Spleen (tissue), 11 donors: ENCODE measurements at regions not wholly inside any gene's neighbourhood (a gene's known extent, or its start where the extent isn't known, plus 50 kb on each side); places are given as distances from the start of the nearest gene placed in this dataset.

ENCODE experiments used
- DNase-seq: peaks from one replicate; pipeline ENCODE4 v3.0.0-alpha.2; 2020
- H3K27ac ChIP-seq, 8 donors: fragments of 200-600 bp; sonication (generic) in 7 of 8; 1 replicate in 4 of 8; 2 replicates in 4 of 8; pipeline versions ENCODE4 v1.5.0 to v1.8.0; 2016 to 2021; ENCODE audit warnings: inconsistent platforms in 4 of 8, mild to moderate bottlenecking in 4 of 8, moderate library complexity in 1 of 8
- H3K27me3 ChIP-seq, 7 donors: fragments of 200-600 bp; sonication (generic) in 6 of 7; replicated peaks in 1 of 7; 1 replicate in 4 of 7; 2 replicates in 3 of 7; pipeline versions ENCODE4 v1.5.0 to v1.8.0; 2016 to 2021; ENCODE audit warnings: inconsistent platforms in 3 of 7, mild to moderate bottlenecking in 1 of 7
- H3K36me3 ChIP-seq, 6 donors: fragments of 200-600 bp; sonication (generic) in 5 of 6; 1 replicate in 4 of 6; 2 replicates in 2 of 6; pipeline versions ENCODE4 v1.5.0 to v1.8.0; 2016 to 2021; ENCODE audit warnings: inconsistent platforms in 2 of 6
- H3K4me1 ChIP-seq, 6 donors: fragments of 200-600 bp; sonication (generic) in 5 of 6; 1 replicate in 3 of 6; 2 replicates in 3 of 6; pipeline versions ENCODE4 v1.5.0 to v1.8.0; 2016 to 2021; ENCODE audit warnings: inconsistent platforms in 3 of 6
- H3K4me3 ChIP-seq, 8 donors: fragments of 200-600 bp; sonication (generic) in 7 of 8; 1 replicate in 4 of 8; 2 replicates in 4 of 8; pipeline versions ENCODE4 v1.5.0 to v1.8.0; 2016 to 2021; ENCODE audit warnings: inconsistent platforms in 4 of 8, mild to moderate bottlenecking in 4 of 8, moderate library complexity in 2 of 8
- H3K9me3 ChIP-seq, 8 donors: fragments of 200-600 bp; sonication (generic) in 7 of 8; 1 replicate in 4 of 8; 2 replicates in 4 of 8; pipeline versions ENCODE4 v1.5.0 to v1.8.0; 2016 to 2021; ENCODE audit warnings: inconsistent platforms in 4 of 8
- CTCF ChIP-seq, 11 experiments: fragments of 200-600 bp in 7 of 11; fragments of 450-650 bp in 4 of 11; sonication (generic) in 4 of 11; IDR thresholded peaks in 8 of 11; conservative IDR thresholded peaks in 3 of 11; 1 replicate in 7 of 11; 2 replicates in 4 of 11; pipeline versions ENCODE4 v1.4.0 to v1.8.0; 2016 to 2021; ENCODE audit warnings: antibody characterized with exemption in 11 of 11, inconsistent platforms in 4 of 11, mild to moderate bottlenecking in 1 of 11
- POLR2A ChIP-seq, 3 donors: fragments of 450-650 bp; IDR thresholded peaks; one replicate each; pipeline ENCODE4 v1.5.1; 2017; ENCODE audit warnings: antibody characterized with exemption in 3 of 3, mild to moderate bottlenecking in 1 of 3
- POLR2AphosphoS5 ChIP-seq, 3 donors: sonication (generic); formaldehyde crosslinking; IDR thresholded peaks; one replicate each; pipeline ENCODE4 v1.5.1; 2017; ENCODE audit warnings: antibody characterized with exemption in 3 of 3
- WGBS, 5 donors: extraction: QIAGEN DNeasy Blood & Tissue Kit in 3 of 5; methylation state at CpG; one replicate each; pipeline versions ENCODE4 v1.1.5 to v1.1.7; 2013 to 2018; 5-methylcytosine and 5-hydroxymethylcytosine counted together
- intact Hi-C: fragments of 100-400 bp; cut with DNase I; formaldehyde crosslinking; loops from one replicate; pipeline ENCODE4 v1.15.0; 2023; ENCODE audit warnings: low total_unique reads
- donor health status: healthy with polysubstance abuse.
- donor health status: DM: no; HTN: no; CAD: no; lungs with moderate emphysema.
- donor health status: DM: no; HTN: no; CAD: no.
- donor health status: Bipolar disorder and iron deficiency.
- donor health status: healthy.
- donor health status: DM: no; HTN: no; CAD: no.
- donor health status: DM: yes; HTN: yes; CAD: no.

- Histone ChIP-seq H3K4me1 (no peaks in the 10 kb centered on the region), H3K4me3 (no peak overlapping the region), H3K27ac (no peak overlapping the region), H3K27me3 (peaks cover 0 to 10% (median 0%) of the 10 kb centered on the region in 7 donors), H3K9me3 (peaks cover 0 to 4% (median 0%) of the 10 kb centered on the region in 8 donors), H3K36me3 (no peaks in the 10 kb centered on the region)
- intact Hi-C loops: no loop called here
- TF ChIP-seq CTCF (IDR thresholded peaks at IDR 0.05 in 8 of 11, conservative IDR thresholded peaks at IDR 0.05 in 3 of 11) (no peak), POLR2A (IDR thresholded peaks at IDR 0.05) (no peak), POLR2AphosphoS5 (IDR thresholded peaks at IDR 0.05) (no peak)
- no peak for DNase-seq
- WGBS, 5 donors: 77 to 86% (median 81%) methylated on average over 9 to 16 of the region's 16 CpGs
Observed at GRCh38 chr2:129797489-129798300, 181.8 kb upstream of the RAB6C start.

GRCh38 chr2:129798301-129798581 lies 181.2 kb upstream of the RAB6C start:
- H3K4me1 ChIP-seq: no peaks in the 10 kb centered on the region
- no peaks in the 10 kb centered on the region for H3K36me3 ChIP-seq
- no peak overlapping the region for H3K4me3 ChIP-seq
- peaks cover 0 to under 1% (median 0%) of the 10 kb centered on the region in 8 donors for H3K9me3 ChIP-seq
- H3K27ac ChIP-seq: no peak overlapping the region
- DNase-seq: no peak
- TF ChIP-seq POLR2AphosphoS5 (IDR thresholded peaks at IDR 0.05): no peak
- no peak for TF ChIP-seq POLR2A (IDR thresholded peaks at IDR 0.05)
- no peak for TF ChIP-seq CTCF (IDR thresholded peaks at IDR 0.05 in 8 of 11, conservative IDR thresholded peaks at IDR 0.05 in 3 of 11)
- intact Hi-C loops: no loop called here
- peaks cover 0 to 10% (median 0%) of the 10 kb centered on the region in 7 donors for H3K27me3 ChIP-seq
- 90 to 92% (median 91%) methylated on average over 5 to 9 of the region's 9 CpGs for WGBS, 5 donors

- no peaks in the 10 kb centered on the region for H3K4me1 ChIP-seq
- intact Hi-C loops: no loop called here
Observed at GRCh38 chr2:129798626-129799025, 180.8 kb upstream of the RAB6C start.

More at GRCh38 chr2:129798626-129799025, 180.8 kb upstream of the RAB6C start:
- Histone ChIP-seq H3K36me3 (no peaks in the 10 kb centered on the region), H3K27ac (no peak overlapping the region), H3K27me3 (peaks cover 0 to 10% (median 0%) of the 10 kb centered on the region in 7 donors), H3K4me3 (no peak overlapping the region), H3K9me3 (no peaks in the 10 kb centered on the region)
- no peak for TF ChIP-seq POLR2A (IDR thresholded peaks at IDR 0.05)
- TF ChIP-seq CTCF (IDR thresholded peaks at IDR 0.05 in 8 of 11, conservative IDR thresholded peaks at IDR 0.05 in 3 of 11): no peak
- no peak for TF ChIP-seq POLR2AphosphoS5 (IDR thresholded peaks at IDR 0.05)
- peak; percentile 71 for DNase-seq
- WGBS, 5 donors: 85 to 93% (median 90%) methylated on average over 5 to 9 of the region's 9 CpGs
